C4-2B (cell line): ENCODE measurements at regions not wholly inside any gene's neighbourhood (a gene's known extent, or its start where the extent isn't known, plus 50 kb on each side); places are given as distances from the start of the nearest gene placed in this dataset.

Experiments used
- ZFX ChIP-seq: fragments of 450-650 bp; IDR thresholded peaks from 2 replicates; pipeline ENCODE4 v1.6.1; 2017
- TF ChIP-seq, protein P1 (sequence below): fragments of 450-650 bp; conservative IDR thresholded peaks from 2 replicates; pipeline ENCODE4 v1.5.1; 2017; ENCODE audit warnings: mild to moderate bottlenecking

DNA sequence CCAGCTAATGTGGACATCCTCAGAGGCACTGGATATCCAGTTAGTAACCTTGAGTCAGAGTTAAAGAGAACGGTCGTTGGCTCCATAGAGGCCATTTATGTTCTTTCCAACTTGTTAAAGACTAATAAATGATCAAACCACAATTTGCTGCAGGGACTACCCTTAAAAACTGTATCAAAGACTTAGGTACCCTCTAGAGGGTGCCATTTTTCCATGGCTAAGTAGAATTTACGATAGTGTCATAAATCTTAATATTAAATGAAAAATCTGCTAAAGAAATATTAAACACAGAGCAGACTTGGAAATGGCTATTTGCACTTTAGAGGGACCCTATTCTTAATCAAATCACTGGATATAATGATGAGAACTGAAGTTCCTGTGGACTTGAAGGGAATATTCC lies 685.2 kb upstream of the CHORDC1 start:
- TF ChIP-seq, protein P1, sequence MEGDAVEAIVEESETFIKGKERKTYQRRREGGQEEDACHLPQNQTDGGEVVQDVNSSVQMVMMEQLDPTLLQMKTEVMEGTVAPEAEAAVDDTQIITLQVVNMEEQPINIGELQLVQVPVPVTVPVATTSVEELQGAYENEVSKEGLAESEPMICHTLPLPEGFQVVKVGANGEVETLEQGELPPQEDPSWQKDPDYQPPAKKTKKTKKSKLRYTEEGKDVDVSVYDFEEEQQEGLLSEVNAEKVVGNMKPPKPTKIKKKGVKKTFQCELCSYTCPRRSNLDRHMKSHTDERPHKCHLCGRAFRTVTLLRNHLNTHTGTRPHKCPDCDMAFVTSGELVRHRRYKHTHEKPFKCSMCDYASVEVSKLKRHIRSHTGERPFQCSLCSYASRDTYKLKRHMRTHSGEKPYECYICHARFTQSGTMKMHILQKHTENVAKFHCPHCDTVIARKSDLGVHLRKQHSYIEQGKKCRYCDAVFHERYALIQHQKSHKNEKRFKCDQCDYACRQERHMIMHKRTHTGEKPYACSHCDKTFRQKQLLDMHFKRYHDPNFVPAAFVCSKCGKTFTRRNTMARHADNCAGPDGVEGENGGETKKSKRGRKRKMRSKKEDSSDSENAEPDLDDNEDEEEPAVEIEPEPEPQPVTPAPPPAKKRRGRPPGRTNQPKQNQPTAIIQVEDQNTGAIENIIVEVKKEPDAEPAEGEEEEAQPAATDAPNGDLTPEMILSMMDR = peak; percentile 28
- TF ChIP-seq ZFX = no peak
